AG08395 (cell line): ENCODE measurements at regions not wholly inside any gene's neighbourhood (a gene's known extent, or its start where the extent isn't known, plus 50 kb on each side); places are given as distances from the start of the nearest gene placed in this dataset.
A peak's percentile ranks its signal among the peaks of the same experiment; 100 is the strongest.

ENCODE experiments used
- DNase-seq: peaks from one replicate; pipeline ENCODE4 v3.0.0; 2012; ENCODE audit warnings: mixed read lengths, low spot score

DNA sequence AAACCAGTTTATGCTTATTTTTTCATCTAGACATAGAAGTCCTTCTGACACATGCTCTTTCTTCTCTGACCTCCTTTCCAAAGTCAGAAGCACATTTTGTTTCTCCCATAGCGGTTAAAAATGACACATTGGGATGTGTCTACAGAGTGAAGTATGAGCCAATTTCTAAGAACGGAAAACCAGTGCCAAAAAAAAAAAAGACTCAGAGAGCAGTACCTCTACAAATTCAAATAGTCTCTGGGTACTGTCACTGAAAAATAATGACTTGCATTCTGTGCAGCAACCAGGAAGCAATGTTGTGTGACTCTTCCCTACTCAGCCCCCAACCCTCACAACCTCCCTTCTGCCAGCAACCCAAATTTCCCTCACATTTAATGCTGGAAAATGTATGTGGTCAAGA is 145.5 kb upstream of the PMFBP1 start:
- peak; percentile 73 for DNase-seq

DNA sequence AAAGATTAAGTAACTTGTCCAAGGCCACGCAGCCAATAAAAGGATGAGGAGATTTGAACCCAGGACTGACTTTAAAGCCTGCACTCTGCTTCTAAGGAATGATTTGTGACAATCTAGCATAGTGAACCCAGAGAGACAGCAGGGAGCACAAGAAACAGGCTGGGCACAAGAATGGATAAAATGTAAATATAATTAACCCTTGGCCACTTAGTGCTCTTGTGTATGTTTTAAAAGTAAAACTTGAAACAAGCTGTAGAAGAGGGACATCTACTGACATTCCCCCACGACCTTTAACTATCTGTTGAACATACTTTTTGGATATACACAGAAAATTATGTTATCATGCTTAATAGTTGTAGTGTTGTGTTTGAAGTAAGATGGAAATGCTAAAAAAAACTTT is 141.9 kb upstream of the PMFBP1 start:
- DNase-seq, result no peak

DNA sequence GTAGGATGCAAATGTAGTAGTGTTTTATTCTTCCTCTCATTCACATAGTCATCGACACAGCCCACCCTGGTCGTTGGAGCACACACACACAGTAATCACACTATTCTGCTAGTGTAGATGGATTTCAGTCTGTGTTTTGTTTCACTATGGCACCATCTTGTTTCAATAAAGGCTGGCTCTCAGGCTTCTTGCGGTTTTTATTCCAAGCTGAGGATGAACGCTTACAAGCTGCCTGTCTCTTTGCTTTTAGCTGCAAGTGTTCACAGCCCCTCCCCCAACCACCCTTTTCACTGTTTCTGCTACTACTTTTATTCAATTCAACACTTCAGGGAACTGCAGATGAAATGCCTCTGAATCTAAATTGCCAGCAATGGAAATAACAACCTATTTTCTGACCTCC is 140.9 kb upstream of the PMFBP1 start:
- peak; percentile 13 for DNase-seq

DNA sequence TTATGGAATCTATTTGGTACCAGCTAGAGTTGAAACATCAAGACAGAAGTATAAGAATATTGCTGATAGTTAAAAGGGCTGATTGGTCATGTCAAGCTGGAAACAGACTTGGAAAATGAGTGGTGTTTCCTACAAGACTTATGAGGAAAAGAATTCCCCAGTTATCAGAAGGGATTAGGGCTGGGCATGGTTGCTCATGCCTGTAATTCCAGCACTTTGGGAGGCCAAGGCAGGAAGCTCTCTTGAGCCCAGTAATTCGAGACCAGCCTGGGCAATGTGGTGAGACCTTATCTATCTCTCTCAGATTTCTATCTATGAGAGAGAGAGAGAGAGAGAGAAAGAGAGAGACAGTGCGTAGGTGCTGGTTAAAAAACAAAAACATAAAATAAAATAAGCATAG is 139.5 kb upstream of the PMFBP1 start:
- DNase-seq, result no peak

DNA sequence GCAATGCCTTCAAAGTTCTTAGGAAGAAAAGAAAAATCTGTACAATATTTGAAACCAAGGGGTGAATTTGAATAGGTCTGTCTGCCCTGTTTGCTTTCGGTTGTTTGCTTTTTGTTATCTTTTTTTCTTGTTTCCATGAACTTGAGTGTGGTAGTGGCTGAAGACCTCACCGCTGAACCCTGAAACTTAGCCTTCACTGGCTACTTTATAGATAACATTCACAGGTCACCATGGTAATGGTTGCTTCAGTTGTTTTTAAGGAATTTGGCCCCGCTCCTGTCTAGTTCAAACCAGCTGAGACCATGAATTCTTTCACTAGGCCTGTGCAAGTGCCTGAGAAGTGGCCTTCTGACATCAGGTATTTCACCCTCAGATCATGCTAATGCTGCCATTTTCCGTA is 137.0 kb upstream of the PMFBP1 start:
- no peak for DNase-seq

DNA sequence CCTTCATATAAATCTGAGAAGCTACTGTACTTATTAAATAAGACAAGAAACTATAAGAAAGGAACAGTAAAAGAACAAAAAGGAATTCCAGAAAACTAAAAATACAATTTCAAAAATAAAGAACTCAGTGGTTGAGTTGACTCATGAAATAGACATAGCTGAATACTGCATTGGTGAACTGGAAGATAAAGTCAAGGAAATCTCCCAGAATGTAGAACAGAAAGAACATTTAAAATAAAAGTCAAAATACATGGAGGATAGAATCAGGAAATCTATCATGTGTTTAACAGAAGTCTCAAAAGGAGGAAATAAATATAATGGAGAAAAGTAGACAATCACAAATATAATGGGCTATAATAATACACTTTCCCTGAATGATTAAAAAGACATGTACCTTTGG is 136.4 kb upstream of the PMFBP1 start:
- DNase-seq, result no peak

DNA sequence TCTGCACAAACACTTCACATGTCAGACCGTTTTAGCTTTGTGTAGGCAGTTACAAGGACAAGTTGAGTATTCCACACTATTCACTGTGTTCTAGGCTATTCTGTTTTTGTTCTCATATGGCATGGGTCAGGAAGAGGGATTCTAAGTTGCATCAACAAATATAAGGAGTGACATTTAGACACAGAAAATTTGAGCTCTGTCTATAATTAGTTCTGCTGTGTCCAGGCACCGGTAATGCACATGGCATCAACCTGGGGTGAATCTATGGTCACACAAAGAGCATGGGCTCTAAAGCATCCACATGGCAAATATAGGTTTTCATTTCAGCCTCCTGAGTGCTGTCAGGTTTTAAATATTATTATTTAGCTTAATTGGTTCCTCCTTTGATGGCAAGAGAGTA is 130.4 kb upstream of the PMFBP1 start:
- no peak for DNase-seq

DNA sequence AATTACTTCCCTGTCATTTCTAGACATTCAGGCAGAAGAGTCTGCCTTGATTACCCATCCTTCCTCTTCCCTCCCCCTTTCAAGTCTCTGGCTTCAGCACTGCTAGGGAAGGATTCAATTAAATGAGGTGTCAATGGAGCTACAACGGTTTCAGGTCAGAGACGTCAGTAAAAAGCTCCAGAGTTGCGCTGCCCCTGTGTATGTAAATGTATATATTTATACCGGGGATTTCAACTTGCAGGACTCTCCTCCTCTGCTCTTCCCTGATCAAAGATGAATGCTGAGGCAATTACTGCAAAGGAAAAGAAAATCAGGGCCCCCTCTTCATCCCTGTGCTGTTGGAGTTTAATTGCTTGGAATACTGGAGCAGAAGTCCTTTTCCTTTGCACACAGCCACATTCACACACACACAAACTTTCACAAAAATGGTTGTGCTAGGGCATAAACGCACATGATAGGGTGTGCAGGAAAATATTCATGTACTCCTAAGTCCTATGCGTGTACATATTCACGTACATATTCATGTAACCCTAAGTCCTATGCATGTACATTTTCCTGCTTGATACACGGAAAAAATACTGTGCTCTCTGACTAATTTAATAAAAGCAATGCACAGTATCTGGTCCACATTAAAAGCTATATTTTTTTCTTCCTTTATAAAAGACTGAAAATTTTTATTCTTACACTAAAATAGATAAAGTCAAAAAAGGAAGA is 129.7 kb upstream of the PMFBP1 start:
- no peak for DNase-seq

DNA sequence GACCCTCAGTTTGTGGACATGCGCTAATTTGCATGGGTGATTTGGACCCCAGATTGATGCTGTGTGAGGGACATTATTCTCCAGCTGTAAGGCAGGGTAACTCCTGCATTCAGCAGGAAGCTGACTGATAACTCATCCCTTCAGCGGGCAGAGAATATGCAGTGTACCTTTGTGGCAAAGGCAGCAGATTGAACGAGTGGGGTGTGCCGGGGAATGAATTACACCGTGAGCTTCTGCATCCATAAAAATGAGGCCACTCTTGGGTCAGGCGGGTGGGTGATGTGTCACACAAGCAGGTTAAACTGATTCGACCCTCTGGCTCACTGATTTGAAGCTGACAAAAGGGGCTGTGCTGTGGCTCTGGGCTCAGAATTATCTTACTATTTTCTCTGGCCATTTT is 128.9 kb upstream of the PMFBP1 start:
- no peak for DNase-seq

DNA sequence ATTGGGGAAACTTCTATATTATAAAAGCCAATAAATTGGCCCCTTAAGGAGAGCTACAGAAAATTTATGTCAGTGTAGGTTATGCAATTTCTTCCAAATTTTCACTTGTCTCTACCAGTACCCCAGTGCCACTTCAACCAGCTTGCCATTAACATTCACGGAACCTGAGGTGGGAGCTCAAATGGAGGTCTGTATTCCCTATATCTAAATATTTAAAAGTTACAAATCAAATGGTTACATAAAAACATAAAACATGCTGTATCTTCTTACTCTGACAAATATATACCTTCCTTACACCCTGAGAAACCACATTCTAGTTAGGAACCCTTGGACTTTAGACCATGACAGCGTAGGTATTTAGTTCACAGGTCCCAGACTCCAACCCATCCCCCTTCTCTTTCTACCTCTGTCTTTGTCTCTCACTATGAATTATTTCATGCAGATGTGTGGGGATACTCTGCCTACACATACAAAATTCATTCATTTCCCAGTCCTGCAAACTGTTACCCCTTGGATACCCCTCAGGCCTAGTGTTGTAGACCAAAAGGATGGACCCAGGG is 127.8 kb upstream of the PMFBP1 start:
- no peak for DNase-seq

DNA sequence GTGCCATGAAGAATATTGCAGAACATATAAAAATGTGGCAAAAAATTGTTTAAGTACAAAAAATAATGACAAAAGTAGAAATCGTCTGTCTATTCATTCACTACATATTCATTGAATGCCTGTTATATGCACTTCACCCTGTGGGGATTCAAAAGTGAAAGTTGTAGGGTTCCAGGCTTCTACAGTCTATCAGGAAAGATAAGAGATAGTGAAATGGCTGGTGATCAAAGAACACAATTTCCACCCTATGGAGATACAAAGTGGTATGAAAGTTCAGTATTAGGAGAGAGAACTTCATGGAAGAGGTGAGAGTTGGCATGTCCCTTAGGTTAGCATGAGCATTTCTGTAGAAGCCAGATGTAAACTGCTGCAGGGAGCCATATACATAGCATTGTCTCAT is 127.0 kb upstream of the PMFBP1 start:
- DNase-seq, result no peak

DNA sequence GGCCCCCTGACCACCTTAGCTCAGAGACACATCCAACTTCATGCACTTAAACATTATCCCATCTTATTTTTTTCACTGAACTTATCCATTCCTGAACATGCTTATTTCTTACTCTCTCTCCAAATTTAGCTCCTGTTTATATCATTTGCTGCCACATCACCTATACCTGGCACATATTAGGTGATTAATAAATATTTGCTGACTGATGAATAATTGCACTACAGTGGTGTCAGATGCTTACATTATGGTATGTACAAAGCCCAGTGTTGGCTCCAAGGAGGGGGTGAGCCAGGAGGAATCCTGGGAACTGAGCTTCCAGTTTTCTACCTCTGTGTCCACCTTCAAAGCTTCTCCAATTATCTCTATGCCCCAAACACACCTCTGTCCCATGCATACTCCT is 124.0 kb upstream of the PMFBP1 start:
- no peak for DNase-seq

DNA sequence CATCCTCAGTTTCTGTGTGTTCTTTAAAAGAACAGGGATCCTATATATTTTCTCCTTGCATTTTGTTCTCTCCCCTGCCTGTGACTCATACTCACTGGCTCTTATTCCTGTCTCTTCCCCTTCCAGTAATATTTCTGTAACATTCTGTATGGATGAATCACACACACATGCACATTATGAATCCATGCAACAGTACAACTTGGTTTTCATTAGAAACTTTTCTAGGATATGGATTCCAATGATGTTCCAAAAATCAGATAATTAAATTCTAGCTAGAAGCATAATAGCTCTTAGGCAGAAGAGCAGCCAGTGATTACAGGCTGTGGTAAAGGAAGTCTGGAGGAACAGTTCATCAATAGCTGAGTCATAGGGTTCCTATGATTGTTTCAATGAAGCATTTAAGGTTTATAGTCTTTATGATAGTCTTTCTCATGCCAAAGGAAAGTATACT is 119.6 kb upstream of the PMFBP1 start:
- peak; percentile 87 for DNase-seq

DNA sequence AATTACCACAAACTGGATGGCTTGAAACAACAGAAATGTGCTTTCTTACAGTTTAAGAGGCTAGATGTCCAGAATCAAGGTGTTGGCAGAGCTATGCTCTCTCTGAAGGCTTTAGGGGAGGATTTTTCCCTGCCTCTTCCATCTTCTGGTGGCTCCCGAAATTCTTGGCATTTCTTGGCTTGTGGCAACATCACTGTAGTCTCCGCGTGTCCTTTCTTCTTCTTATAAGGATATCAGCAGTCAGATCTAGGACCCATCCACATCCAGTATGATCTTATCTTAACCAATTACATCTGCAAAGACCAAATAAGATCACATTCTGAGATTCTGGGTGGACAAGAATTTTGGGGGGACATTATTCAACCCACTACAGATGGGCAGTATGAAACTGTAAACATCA is 119.2 kb upstream of the PMFBP1 start:
- peak; percentile 29 for DNase-seq

DNA sequence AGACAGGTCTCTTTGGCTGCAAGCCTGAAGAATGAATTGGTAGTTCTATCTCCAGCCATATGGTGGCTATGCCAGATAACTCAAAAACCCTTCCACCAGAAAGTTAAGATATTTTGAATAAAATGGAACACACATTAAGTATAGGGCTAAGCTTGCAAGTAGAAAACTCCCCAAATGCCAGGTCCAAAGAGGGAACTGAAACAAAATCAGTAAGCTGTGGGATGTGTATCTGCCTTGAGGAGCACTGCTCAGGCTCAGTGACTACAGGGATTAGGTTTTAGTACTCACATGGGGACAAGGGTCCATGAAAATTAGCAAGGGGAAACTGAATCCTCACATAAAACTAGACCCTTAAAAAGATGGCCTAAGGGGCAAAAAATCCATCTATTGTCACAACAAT is 115.7 kb upstream of the PMFBP1 start:
- no peak for DNase-seq

DNA sequence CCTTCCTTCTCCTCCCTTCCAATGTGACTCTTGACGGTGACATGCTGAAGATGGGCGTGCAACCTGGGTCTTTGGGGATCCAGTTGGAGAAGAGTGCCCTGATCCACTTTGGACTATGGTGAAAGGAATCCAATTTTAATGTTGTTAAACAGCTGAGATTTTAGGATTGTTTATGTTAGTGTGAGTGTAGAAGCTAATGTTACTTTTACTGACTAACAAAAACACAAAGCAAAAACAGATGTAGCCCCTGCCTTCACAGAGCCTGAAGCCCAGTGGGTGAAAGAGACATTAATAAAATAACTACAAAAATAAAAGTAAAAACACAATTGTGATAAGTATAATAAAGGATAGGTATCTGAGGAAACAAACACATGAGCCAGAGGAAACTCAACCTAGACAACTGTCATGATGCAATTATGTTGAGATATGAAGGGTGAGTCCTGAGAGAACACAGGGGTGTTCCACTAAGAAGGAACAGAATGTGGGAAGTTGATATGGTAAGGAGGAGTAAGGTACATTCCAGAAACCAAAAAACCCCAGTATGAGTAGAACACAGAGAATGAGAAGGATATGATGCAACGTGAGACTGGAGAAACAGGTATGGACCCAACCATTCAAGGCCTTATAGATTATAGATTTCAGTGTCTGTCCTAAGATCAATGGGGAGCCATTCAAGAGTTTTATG is 115.1 kb upstream of the PMFBP1 start:
- DNase-seq, result no peak

DNA sequence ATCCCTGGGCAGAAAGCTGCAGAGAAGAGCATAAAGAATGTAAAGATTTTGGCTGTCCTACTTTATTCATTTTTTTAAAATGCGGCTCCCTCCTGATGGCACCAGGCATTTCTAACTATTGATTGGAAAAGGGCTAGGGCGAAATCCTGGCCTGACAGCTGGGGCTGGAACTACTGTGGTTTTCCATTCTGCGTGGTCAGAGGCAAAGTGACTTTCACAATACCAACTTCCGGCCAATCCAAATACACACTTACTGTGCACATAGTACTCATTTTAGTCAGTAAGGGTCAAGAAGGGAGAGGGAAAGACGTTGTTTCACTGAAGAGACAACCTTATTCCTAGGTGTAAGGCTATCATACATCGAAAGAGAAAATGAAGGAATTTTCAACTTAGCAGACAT is 113.8 kb upstream of the PMFBP1 start:
- DNase-seq, result no peak

DNA sequence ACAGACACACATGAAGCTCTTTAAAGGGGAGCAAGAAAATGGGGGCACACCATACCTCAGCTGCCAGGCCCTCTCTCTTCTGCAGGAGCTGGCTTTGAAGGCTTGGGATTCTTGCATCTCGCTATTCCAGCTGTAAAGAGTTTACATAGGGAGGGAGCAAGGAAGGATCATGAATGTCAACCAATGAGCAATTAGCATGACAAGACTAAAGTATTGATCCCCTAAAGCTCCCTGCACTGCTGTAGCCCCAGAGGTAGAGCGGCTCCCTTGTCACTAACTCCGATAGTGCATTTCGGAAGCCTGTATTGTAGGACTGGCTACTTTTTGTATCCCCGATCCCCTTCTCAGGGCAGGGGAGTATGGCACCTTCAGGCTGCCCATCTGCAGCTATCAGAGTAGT is 113.4 kb upstream of the PMFBP1 start:
- no peak for DNase-seq

DNA sequence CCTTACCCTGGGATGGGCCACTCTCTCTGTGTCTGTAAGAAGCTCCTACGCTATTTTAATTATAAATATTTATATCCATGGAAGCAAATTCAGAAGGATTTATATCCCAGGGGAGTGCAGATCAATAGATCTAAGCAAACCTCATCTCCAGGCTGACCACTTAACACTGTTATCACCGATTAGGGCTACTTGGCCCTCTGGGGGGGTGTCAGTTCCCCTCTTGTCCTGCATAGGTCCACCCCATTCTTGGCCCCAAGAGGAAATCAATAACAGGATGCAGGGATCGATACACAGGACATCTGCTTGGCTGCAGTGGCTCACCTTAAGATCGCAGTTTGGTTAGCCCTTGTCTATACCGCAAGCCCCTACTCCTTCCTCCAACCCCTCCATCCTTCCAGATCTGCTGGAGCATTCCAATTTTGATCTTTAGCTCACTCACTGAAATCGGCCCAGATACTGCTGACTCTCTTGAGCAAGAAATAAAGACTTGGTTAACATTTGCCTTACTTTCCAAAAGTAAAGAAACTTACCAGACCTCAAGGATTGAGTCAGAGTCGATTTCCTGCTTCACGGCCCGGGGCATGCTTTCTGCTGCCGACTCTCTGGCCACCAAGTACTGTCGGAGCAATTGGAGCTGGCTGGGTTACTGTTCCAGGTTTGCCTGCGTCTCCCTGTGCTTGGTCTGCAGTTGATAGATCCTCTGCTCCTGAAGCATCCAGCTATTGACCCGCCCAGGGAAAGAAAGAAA is 112.3 kb upstream of the PMFBP1 start:
- DNase-seq, result no peak

DNA sequence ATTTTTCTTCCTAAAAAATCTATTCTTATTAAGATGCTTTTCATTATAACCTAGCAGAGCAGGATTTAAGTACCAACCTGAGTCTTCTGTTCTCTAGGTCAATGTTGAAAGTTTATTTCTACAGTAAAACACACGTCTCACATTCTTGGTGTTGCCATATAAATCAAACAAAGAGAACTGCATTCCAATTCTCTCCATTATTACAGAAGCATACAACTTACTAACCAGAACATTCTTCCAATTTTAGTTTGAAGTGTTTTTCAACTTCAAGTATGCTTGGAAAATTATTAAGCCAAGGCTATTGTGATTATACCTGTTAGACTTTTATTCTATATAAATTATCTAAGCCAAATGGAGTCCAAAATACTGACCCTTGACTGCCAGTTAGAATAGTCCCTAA is 110.4 kb upstream of the PMFBP1 start:
- no peak for DNase-seq

DNA sequence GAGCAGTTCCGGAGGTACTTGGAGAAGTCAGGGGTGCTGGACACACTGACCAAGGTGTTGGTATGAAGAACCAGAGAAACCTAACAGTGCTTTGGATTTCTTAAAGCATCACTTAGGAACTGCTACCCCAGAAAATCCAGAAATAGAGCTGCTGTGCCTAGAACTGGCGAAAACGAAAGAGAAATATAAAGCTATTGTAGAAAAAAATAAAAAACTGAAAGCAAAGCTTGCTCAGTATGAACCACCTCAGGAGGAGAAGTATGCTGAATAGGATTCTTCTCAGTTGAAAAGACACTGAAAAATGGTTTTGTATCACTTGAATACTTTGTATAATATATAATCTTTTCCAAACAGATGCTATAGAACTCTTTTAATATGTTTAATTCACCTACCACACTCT is 106.3 kb upstream of the PMFBP1 start:
- no peak for DNase-seq

DNA sequence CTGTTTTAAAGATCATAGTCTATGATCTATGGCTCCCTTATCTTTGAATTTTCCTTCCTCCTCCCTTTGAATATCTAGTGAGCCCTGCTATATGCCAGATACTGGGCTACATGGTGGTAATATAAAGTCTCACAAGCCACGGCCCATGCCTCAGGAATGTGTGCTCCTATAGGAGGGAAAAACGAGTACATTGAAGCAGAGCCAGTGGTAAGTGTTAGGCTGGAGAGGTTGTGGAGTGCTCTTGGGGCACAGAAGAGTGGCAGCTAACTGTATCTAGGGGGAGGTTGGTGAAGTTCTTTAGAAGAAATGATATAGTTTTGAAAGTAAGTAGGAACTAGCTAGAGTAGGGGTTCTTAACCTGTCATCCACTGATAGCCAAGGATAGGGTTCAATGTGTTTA is 105.8 kb upstream of the PMFBP1 start:
- no peak for DNase-seq

DNA sequence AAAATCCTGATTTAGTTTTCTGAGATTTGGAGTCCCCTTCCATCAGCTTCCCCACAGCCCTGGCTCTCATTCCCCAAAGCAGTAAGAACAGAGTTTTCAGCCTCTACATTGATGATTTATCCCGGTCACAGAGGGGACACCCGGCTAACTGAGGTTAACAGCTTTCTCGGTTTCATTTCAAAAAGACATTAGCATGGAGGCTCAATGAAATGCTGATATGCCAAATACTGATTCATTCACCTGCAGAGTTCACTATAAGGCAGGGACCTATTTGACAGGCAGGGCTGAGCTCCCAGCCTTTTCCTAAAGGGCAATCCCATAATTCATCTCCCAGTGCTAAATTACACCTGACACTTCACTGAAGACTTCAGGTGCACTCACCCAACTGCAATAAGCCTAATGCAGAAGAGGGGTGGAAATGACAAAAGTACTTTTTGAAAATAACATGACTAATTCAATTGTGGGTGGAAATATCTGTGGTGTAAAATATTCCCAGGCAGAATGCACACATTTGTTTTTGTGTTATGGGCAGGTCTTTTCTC is 99.8 kb upstream of the PMFBP1 start:
- no peak for DNase-seq
